HG02938 (cell line): ENCODE measurements at regions not wholly inside any gene's neighbourhood (a gene's known extent, or its start where the extent isn't known, plus 50 kb on each side); places are given as distances from the start of the nearest gene placed in this dataset.

Source experiments
- ATAC-seq: cut with Tn5 transposase; IDR thresholded peaks from one replicate; pipeline ENCODE4 v1.9.1; 2021; ENCODE audit warnings: mild to moderate bottlenecking, moderate library complexity; ENCODE audit not compliant: unreplicated experiment

DNA sequence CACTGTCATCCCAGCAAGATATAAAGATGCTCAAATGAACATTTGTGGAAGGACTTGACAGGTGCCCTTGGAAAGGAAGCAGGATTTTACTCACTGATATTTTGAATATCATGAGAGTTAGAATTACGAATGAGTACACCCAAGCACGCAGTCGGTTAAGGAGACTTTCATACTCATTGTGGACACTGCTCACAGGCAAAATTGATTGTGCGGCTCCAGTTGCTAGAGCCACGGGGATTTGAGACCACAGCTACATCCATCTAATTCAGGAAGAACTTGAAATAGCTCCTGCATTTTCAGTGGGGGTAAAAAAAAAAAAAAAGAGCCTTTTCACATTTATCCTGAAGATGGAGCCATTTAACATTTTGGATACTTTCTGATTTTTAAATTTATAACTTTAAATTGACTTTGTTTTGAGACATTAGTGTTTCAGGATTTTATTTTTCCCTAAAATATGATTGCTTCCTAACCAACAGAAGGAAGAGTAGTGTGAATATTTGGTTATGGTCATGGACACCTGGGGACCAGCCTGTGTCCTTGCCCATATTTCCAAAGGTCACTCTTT is 1080.1 kb upstream of the EEF2KMT start:
- no peak for ATAC-seq

- ATAC-seq = no peak
Measured at GRCh38 chr16:6170022-6170421, 1072.4 kb upstream of the EEF2KMT start.

DNA sequence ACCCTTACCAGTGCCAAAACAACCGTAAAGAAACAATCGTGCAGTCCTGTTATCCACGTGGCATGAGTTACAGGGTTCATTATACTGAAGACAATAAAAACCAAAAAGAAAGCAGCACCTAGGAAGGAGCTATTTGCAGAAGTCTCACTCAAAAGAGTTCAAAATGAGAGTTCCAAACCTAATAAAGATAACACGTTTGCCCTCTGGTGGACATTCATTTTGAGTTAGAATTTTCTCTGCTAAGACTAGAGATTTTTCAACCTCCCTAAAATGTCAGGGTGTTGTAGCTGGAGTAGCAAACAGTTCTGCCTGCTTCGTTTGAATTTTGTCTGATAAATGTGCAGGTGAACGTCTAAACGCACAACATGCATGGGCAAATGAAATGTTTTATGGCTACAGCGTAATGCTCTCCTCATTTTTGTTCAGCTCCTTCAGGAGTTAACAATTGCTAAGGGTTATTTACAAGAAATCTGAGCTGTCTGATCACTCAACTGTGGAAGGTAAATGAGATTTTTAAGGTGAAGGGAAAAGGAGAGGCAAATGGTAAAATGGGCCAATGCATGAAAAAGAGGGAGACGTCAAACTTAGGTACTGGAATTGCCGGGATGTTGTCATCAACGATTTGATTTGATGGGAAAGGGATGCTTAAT is 1067.9 kb upstream of the EEF2KMT start:
- ATAC-seq = no peak

- ATAC-seq = no peak
Measured at GRCh38 chr16:6160871-6161270, 1063.3 kb upstream of the EEF2KMT start.

GRCh38 chr16:6160303-6160702 is 1062.7 kb upstream of the EEF2KMT start:
- no peak for ATAC-seq

DNA sequence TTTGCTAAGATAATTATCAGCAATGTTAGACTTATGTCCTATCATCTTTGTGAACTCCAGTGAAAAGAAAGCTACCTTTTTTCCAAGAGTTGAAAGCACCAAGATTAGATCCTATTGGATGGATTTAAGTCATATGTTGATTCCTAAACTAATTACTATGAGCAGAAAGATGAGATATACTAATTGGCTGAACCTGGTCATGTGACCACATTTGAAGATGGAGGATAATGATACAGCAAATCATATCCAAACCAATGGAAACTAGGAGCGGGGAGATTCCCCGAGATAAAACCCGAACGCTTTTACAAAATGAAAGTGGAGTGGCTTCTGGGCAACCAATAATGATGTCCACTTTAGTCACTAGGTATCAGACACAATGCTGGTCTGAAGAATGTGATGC is 1060.2 kb upstream of the EEF2KMT start:
- ATAC-seq = no peak

- ATAC-seq = no peak
Measured at GRCh38 chr16:6155271-6155670, 1057.7 kb upstream of the EEF2KMT start.

- ATAC-seq = no peak
Measured at GRCh38 chr16:6153901-6154300, 1056.3 kb upstream of the EEF2KMT start.

DNA sequence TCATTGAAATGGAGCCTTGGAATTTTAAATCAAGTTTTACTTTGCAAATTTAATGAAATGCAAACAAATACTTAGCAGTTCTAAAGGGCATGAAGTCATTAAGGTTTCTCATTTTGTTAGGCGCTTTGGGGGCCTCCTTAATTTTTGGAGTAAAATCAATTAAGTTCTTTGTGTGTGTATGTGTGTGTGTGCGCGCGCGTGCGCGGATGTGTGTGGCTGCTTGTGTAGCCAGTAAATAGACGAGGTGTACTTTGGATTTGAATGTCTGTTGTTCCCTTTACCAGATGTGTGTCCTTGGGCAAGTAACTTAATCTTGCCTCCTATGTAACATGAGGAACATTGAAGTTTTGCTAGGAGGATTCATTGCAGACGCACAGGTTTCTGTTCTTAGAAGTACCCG is 1051.4 kb upstream of the EEF2KMT start:
- no peak for ATAC-seq

DNA sequence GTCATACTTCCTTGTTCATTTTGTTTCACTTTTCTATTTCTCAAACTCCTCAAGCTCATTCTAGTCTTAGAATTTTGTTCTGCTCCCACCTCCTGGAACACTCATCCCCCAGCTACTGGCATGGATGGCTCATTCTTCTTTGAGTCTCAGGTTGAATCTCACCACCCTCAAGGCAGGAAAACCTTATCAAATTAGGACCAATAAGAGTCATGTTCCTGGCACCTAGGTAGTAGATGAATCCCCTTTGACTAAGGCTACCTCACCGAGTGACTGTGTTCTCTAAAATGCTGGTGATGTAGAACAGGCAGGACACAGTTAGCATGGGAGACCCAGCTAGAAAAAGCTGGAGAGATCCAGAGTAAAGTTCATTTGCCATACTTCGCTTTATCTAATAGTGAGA is 1050.8 kb upstream of the EEF2KMT start:
- no peak for ATAC-seq

- ATAC-seq = no peak
Measured at GRCh38 chr16:6146874-6147425, 1049.4 kb upstream of the EEF2KMT start.

- ATAC-seq = no peak
Measured at GRCh38 chr16:6146356-6146755, 1048.8 kb upstream of the EEF2KMT start.

- ATAC-seq = no peak
Measured at GRCh38 chr16:6144463-6144862, 1046.9 kb upstream of the EEF2KMT start.

DNA sequence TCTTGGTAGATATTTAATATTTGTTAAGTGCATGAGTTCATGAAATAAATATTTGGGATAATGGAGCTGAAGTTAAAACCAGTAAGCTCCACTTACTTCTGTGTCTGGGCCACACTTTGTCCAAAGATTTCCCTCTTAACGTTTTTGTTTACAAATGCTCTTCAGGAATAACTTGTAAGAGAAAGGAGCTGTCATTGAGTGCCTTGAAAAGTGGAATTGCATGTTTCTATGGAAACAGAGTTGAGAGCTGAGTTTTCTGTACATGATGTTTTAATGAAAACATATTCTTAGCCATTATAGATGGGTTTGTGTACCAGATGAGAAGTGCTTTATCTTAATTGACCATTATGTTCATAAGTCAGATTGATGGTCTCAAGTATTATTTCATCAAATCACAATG is 1045.4 kb upstream of the EEF2KMT start:
- no peak for ATAC-seq

- no peak for ATAC-seq
Measured at GRCh38 chr16:6133009-6133557, 1035.5 kb upstream of the EEF2KMT start.

DNA sequence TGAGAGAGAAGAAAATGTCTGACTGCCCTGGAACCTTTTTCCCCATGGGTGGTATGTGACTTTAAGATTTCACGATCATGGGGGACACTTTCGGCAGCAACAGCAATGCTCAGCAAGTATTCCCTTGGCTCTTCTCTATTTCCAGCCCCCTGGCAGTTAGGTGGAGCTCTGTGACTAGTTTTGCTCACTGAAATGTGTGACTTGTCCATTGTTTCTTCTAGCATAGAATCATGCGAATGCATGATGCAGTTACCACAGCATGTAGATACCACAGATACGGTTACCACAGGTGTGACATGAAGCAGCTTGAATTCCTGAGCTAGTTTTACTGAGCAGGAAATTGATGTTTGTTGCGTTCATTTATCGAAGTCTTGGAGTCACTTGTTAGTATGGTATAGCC is 1034.5 kb upstream of the EEF2KMT start:
- no peak for ATAC-seq

DNA sequence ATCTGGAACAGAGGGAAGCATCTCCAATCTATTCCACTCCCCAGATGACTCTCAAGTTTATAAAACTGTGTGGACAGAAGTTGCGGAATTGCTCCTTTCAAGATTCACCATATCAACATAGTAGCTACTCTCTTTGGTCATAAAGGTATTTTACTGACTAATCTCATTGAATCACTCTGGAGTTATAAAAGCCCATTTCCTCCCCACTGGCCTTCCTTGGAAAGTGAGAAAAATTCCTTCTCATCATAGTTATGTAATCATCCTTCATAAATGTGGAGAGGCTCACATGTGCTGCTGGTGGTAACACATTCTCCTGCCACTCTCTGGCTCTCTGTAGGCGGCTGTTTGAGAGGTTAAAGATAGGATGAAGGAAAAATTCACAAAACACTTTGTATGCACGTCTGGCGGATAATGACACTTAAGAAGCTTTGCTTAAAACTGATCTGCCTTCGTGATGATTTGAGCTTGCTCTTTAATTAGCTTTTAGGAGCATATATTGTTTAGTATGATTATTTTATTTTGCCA is 1034.0 kb upstream of the EEF2KMT start:
- no peak for ATAC-seq

DNA sequence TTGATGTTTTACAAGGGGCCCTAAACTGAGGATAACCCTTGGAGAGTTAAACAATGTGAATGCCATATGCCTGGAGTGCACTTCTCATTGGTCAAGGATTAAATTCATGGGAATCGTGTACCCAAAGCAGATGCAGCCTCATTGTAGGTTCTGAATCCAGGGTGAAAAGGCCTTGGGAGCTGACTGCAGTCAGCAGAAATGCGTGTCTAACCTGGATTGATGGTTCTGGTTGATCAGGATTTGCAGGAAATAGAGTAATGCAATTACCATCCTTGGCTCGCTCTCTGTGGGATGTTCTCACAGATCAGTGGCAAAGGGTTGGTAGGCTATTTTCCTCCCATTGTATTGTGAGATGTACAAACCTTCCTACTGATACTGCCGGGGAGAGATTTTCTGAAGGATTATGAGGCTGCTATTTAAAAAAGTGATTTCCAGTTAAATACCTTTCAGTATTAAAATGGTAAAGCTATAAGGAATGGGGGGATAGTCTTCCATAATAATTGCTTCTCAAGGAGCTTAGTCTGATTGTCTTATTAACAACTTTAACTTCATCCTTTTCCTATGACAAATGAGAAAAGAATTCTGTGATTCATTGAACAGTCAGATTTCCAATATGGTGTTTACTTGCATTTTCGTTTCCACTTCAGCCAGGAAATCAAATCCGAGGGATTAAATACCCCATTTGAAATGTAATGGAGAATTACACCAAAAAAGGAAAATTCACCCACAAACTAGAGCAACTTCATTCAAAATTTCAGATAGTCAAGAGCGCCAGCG is 1028.1 kb upstream of the EEF2KMT start:
- ATAC-seq = no peak

DNA sequence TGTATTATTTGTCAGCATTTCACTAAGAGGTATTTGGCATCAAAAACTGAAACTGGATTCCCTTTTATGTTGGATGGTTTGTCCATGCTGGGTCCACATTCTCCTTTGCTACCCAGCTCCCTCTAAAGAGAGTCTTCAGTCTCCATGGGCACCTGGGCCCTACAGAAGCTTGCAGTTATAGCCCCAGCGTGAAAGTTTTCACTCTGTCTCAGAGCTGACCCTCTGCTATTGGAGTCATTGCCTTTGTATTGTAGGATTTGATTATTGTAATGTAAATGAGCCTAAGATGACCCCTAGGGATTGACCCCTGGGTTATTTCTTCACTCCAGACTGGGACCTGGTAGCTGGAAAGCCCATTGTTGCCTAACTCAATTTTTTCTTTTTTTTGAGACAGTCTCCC is 1026.5 kb upstream of the EEF2KMT start:
- ATAC-seq = no peak

DNA sequence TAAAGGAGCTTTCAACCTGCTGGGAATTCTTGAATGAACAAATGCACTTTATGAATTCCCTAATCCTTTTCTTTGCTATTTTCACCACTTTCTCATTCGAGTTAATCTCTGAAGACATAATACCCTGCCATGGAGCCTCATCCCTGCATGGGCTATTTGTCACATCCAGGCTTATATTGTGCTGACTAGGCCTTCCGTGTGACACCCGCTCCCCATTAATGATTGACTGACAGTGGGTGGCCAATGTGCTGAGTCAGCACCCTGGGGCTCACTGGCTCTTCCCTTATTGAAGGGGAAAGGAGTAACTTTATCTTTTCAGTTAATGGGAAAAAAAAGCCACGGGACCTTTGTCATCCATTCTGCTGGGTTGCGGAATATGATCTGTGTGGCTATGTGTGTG is 1024.8 kb upstream of the EEF2KMT start:
- ATAC-seq = no peak

DNA sequence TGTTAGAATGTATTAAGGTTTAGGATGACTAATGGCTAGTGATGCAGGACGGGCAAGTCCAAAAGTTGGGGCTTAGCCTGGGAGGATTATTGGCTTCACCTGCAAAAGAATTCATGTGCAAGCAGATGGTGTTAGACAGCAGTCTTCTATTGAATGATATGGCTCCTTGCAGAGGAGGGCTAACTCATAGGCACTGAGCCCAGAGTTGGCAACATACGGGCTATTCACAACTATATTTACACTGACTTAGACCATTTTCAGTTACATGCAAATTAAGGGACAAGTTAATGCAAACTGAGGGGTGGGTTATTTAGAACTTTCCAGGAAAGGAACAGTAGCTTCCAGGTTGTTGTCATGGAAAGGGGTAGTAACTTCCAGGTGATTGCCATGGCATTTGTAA is 1017.1 kb upstream of the EEF2KMT start:
- no peak for ATAC-seq

DNA sequence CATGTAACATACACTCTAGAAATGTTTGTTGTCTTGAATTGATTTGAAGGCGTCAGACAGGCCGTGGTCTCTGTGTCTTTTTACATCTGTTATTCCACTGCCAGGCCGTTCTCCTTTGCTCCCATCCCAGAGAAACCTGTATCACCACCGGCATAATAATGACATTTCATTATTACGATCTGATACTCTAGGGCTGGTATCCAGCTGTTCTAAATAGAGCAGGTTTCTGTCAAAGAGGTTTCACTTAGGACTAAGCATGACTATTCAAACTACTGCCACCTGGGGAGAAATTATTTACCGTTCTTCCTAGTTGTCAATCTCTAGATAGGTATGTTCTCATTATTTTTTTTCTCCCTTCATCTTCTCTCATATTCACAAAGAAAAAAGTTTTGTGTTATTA is 1016.2 kb upstream of the EEF2KMT start:
- no peak for ATAC-seq
